GM13976 (cell line): ENCODE measurements at regions not wholly inside any gene's neighbourhood (a gene's known extent, or its start where the extent isn't known, plus 50 kb on each side); places are given as distances from the start of the nearest gene placed in this dataset.
"Not testable (repeated sequence)": the region's sequence is repeated elsewhere in the genome, so short reads cannot be mapped to it uniquely, and the experiment has no call there.

Experiments
- DNase-seq: peaks from one replicate; pipeline ENCODE4 v3.0.0; 2012; ENCODE audit warnings: low spot score
- in situ Hi-C: fragments of 300-500 bp; cut with MboI; formaldehyde crosslinking; loops from one replicate; pipeline ENCODE4 v1.12.0; 2022; ENCODE audit warnings: low sequenced_read_pairs, mixed read lengths, inconsistent platforms; ENCODE audit not compliant: unreplicated experiment
- TF ChIP-seq, protein P1 (sequence below): IDR thresholded peaks from 2 replicates; pipeline ENCODE4 v1.5.1; 2012; ENCODE audit warnings: borderline replicate concordance, mild to moderate bottlenecking; ENCODE audit not compliant: insufficient read depth; ENCODE audit errors: extremely low read depth, missing control alignments, control extremely low read depth

DNA sequence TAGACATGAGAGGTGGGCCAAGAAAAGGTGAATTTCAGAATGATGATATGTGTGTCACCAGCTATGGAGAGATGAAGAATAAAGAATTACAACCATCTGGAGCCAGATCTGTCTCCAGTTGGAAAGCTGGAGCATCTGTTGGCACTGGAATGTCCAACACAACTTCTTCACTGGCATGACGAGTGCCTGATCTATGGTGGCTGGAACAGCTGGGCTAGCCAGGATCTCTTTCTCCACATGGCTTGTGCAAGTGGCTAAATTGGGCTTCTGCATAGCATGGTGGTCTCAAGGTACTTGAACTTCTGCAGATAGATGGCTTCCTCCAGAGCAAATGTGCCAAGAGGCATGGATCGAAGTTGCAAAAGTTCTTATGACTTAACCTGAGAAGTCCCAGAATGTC, 256.1 kb upstream of the NCAM1 start:
- in situ Hi-C loops, result no loop called here
- DNase-seq, result no peak
- TF ChIP-seq, protein P1, sequence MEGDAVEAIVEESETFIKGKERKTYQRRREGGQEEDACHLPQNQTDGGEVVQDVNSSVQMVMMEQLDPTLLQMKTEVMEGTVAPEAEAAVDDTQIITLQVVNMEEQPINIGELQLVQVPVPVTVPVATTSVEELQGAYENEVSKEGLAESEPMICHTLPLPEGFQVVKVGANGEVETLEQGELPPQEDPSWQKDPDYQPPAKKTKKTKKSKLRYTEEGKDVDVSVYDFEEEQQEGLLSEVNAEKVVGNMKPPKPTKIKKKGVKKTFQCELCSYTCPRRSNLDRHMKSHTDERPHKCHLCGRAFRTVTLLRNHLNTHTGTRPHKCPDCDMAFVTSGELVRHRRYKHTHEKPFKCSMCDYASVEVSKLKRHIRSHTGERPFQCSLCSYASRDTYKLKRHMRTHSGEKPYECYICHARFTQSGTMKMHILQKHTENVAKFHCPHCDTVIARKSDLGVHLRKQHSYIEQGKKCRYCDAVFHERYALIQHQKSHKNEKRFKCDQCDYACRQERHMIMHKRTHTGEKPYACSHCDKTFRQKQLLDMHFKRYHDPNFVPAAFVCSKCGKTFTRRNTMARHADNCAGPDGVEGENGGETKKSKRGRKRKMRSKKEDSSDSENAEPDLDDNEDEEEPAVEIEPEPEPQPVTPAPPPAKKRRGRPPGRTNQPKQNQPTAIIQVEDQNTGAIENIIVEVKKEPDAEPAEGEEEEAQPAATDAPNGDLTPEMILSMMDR, result no peak

DNA sequence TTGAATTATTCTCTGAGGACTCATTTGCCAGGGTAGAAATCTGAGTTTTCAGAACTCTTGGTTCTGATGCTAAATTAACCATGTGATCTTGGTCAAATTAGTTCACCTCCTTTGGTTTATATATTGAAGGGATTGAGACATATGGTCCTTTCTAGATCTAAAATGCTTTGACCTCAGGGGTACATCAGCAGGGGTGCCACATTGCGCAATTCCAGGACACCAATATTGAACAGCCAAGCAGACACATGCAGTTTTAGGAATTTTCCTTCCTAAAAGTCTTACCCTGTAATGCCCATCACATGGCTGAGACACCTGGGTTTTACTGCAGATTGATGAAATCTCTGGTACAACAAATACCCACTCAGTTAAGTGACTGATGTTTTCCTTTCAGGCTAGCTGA, 254.4 kb upstream of the NCAM1 start:
- TF ChIP-seq, protein P1, result no peak
- DNase-seq, result no peak
- in situ Hi-C loops, result no loop called here

DNA sequence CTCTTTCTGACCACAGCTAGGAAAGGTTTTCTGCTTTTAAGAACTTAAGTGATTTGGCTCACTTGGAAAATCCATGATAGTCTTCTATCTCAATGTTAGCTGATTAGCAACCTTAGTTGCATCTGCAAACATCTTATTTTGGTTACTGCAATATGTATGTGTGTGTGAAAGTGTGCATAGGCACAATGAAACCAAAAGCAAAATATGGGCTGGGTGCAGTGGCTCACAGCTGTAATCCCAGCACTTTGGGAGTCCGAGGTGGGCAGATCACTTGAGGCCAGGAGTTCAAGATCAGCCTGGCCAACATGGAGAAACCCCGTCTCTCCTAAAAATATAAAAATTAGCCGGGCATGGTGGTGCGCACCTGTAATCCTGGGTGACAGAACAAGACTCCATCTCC, 246.9 kb upstream of the NCAM1 start:
- DNase-seq, in situ Hi-C loops: not testable (repeated sequence)

DNA sequence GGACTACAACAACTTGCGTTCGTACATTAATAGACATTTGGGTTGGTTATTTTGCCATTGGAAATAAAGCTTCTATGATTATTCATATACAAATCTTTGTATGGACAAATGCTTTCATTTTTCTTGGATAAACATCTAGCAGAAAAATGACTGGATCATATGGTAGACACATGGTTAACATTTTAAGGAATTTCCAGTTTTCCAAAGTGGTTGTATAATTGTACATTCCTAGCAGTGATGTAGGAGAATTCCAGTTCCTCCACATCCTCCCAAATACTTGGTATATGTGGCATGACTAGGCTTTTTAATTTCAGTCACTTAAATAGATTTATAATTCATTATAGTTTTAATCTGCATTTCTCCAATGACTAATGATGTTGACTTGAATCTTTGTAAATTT, 246.2 kb upstream of the NCAM1 start:
- in situ Hi-C loops, result no loop called here
- DNase-seq, result no peak
- TF ChIP-seq, protein P1, result no peak

DNA sequence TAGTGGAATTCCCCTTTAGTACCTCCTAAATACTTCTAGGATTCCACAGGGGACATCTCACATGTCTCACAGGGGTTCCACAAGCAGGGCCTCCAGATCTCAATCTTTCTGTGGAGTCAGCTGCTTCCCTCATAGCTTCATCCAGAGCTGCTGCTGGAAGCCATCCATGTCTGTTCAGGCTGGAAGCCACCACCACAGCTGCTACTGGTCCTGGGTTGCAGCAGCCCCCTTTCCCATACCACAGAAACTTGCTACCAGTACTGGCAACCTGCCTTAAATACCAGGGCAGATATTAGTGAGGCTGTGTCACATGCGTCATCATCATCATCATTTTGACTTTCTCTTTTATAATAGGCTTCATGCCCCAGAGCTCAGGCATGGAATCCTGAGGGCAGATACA, 242.7 kb upstream of the NCAM1 start:
- in situ Hi-C loops, result no loop called here
- TF ChIP-seq, protein P1, result no peak
- no peak for DNase-seq

DNA sequence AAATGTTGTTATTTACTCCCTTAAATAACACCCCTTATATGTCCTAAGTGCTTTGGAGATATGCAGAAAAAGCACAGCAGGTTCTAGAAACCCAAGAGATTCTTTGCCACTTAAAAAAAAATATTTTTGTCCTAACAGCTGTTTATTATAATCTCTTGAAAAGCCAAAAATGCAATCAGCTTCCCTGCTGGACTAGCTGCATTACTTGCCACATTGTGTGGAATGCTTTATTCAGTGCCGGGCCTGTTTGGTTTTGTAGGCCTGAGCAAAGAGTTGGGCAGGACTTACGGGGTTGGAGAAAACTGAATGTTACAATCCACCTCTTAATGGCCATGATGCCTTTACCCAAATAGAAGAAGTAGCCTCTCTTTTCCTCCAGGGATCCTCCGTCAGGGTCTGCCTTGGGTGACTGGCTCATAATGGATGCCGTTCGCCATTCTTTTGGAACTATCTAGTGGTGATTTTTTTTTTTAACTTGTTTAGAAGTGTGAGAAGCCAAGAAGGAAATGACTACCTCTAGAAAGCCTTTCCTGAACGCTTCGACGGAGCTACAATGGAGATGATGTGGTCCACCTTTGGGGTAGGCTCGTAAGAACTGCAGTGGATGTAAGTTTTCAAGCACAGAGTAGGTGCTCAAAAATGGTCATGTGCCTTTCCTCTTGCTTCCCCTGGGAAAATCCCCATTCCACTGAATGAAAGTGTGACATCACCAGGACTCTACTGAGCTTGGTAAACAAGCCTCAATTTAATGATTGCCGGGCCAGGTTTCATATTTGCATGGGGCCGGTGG, 241.3 kb upstream of the NCAM1 start:
- in situ Hi-C loops, result no loop called here
- no peak for DNase-seq

DNA sequence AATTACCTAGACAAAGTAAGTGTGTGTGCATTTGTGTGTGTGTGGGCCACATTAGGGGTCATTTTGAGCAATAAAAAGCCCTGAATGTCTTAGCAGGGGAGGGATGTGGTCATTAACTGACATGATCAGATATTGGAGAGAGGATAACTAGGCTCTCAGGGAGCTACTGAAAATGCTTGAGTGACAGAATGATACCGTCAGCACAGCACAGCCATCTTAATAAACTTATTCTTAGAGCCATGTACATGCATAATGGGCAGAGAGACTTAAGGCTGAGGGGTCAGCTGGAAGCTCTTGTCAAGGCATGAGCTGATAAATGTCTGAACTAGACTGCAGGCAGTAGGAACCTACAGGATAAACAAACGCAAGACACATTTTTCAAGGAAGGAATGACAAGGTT, 239.1 kb upstream of the NCAM1 start:
- no peak for DNase-seq
- in situ Hi-C loops, result no loop called here
- TF ChIP-seq, protein P1, result no peak

More for the DNA sequence above, 241.3 kb upstream of the NCAM1 start:
- TF ChIP-seq, protein P1, result no peak
